PC-9 (cell line): ENCODE measurements at regions not wholly inside any gene's neighbourhood (a gene's known extent, or its start where the extent isn't known, plus 50 kb on each side); places are given as distances from the start of the nearest gene placed in this dataset.
"Not testable (repeated sequence)": the region's sequence is repeated elsewhere in the genome, so short reads cannot be mapped to it uniquely, and the experiment has no call there.

Experiments used
- BruUV-seq: library from RNA; stranded (reverse); fragments of 400-500 nt; replicated peaks from 2 replicates; lab custom pipeline; 2021; lab: Mats Ljungman, UMichigan
- CTCF ChIA-PET: fragments of 300-600 bp; sonication (Branson Sonifier 250); formaldehyde crosslinking; loops from one replicate; lab custom pipeline; 2022; ENCODE audit warnings: antibody characterized with exemption; lab: Charles Lee
- POLR2A ChIA-PET: fragments of 300-600 bp; sonication (Branson Sonifier 250); formaldehyde crosslinking; loops from one replicate; lab custom pipeline; 2022; ENCODE audit warnings: antibody characterized with exemption; ENCODE audit not compliant: unreplicated experiment; lab: Charles Lee
- DNase-seq, 2 experiments: peaks; one replicate each; pipeline versions ENCODE4 v3.0.0 to v3.0.0-alpha.2; 2015 to 2022; ENCODE audit warnings: mixed read lengths in 1 of 2
- H2AFZ ChIP-seq: fragments of 200-600 bp; sonication (generic); 2 replicates; pipeline ENCODE4 v1.8.1; 2017; ENCODE audit warnings: antibody characterized with exemption
- H3F3A ChIP-seq: fragments of 200-600 bp; sonication (generic); 2 replicates; pipeline ENCODE4 v1.8.1; 2017; ENCODE audit warnings: antibody characterized with exemption, mild to moderate bottlenecking, low read depth; ENCODE audit not compliant: insufficient read depth
- H3K27ac ChIP-seq: fragments of 200-600 bp; sonication (generic); 2 replicates; pipeline ENCODE4 v1.6.1; 2016; ENCODE audit warnings: mixed run types
- H3K27me3 ChIP-seq: fragments of 200-600 bp; sonication (generic); 2 replicates; pipeline ENCODE4 v1.6.1; 2016; ENCODE audit warnings: low read depth, mixed run types; ENCODE audit not compliant: insufficient read depth
- H3K36me3 ChIP-seq: fragments of 200-600 bp; sonication (generic); 2 replicates; pipeline ENCODE4 v1.6.1; 2016; ENCODE audit warnings: low read depth, mixed run types
- H3K4me1 ChIP-seq: fragments of 200-600 bp; sonication (generic); replicated peaks from 2 replicates; pipeline ENCODE4 v1.6.1; 2016; ENCODE audit warnings: mixed run types; ENCODE audit not compliant: insufficient read depth
- H3K4me2 ChIP-seq: fragments of 200-600 bp; sonication (generic); 2 replicates; pipeline ENCODE4 v1.6.1; 2017; ENCODE audit warnings: mixed run types
- H3K4me3 ChIP-seq: fragments of 200-600 bp; sonication (generic); 2 replicates; pipeline ENCODE4 v1.6.1; 2016; ENCODE audit warnings: mixed run types
- H3K79me2 ChIP-seq: fragments of 200-600 bp; sonication (generic); 2 replicates; pipeline ENCODE4 v1.6.1; 2017; ENCODE audit warnings: low read depth, mixed run types
- H3K9me2 ChIP-seq: fragments of 200-600 bp; sonication (generic); 2 replicates; pipeline ENCODE4 v1.8.1; 2017; ENCODE audit warnings: mild to moderate bottlenecking; ENCODE audit not compliant: insufficient read depth
- H3K9me3 ChIP-seq: fragments of 200-600 bp; sonication (generic); 2 replicates; pipeline ENCODE4 v1.8.1; 2016; ENCODE audit warnings: low read depth; ENCODE audit not compliant: insufficient read depth
- H4K20me1 ChIP-seq: fragments of 200-600 bp; sonication (generic); 2 replicates; pipeline ENCODE4 v1.8.1; 2017; ENCODE audit not compliant: insufficient read depth
- CTCF ChIP-seq: fragments of 200-600 bp; sonication (generic); conservative IDR thresholded peaks from 2 replicates; pipeline ENCODE4 v1.6.1; 2017; ENCODE audit warnings: mixed run types, antibody characterized with exemption, mild to moderate bottlenecking, moderate library complexity
- EZH2 ChIP-seq: fragments of 200-600 bp; sonication (generic); IDR thresholded peaks from 2 replicates; pipeline ENCODE4 v1.8.0; 2017; ENCODE audit warnings: antibody characterized with exemption, low read depth
- intact Hi-C: fragments of 100-400 bp; cut with micrococcal nuclease; formaldehyde crosslinking; loops from one replicate; pipeline ENCODE4 v1.10.0; 2022; ENCODE audit not compliant: unreplicated experiment

GRCh38 chr5:88058625-88059024, 210.0 kb downstream of the TMEM161B start:
- POLR2A ChIA-PET: no interaction called here
- TF ChIP-seq EZH2 (no peak), CTCF (no peak)
- DNase-seq: no peak

DNA sequence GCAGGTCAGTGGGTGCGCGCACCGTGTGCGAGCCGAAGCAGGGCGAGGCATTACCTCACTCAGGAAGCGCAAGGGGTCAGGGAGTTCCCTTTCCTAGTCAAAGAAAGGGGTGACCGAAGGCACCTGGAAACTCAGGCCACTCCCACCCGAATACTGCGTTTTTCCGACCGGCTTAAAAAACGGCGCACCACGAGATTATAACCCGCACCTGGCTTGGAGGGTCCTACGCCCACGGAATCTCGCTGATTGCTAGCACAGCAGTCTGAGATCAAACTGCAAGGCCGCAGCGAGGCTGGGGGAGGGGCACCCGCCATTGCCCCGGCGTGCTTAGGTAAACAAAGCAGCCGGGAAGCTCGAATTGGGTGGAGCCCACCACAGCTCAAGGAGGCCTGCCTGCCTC, 216.2 kb downstream of the TMEM161B start:
- H4K20me1 ChIP-seq, H3K27ac ChIP-seq, H3K9me2 ChIP-seq, BruUV-seq, H3F3A ChIP-seq, H3K9me3 ChIP-seq, H2AFZ ChIP-seq, H3K79me2 ChIP-seq, POLR2A ChIA-PET, H3K27me3 ChIP-seq, H3K36me3 ChIP-seq, CTCF ChIA-PET: not testable (repeated sequence)
- intact Hi-C loops: loop anchor here (1.0 kb wide), 1 partner anchor 89 kb away; no protein-coding TSS in a partner anchor
- DNase-seq: peak in 1 of 2 experiments; percentile 53
- peak overlapping the region; percentile 49; the same call in 1 of the 2 replicates for H3K4me3 ChIP-seq
- H3K4me1 ChIP-seq: peaks cover 14% of the 10 kb centered on the region; the same call in 1 of the 2 replicates
- peak overlapping the region; percentile 51; the same call in 1 of the 2 replicates for H3K4me2 ChIP-seq

More at GRCh38 chr5:88058625-88059024, 210.0 kb downstream of the TMEM161B start:
- Histone ChIP-seq H3K9me2 (no peaks in the 10 kb centered on the region), H3K4me2 (no peak overlapping the region), H3K27ac (no peak overlapping the region), H3K4me1 (no peaks in the 10 kb centered on the region), H3K9me3 (no peaks in the 10 kb centered on the region), H3K36me3 (no peaks in the 10 kb centered on the region), H3F3A (no peaks in the 10 kb centered on the region), H3K79me2 (no peaks in the 10 kb centered on the region), H3K4me3 (no peak overlapping the region), H4K20me1 (no peaks in the 10 kb centered on the region), H2AFZ (no peak overlapping the region), H3K27me3 (no peaks in the 10 kb centered on the region)
- intact Hi-C loops: no loop called here
- CTCF ChIA-PET: no interaction called here
- BruUV-seq: no TSS peak

DNA sequence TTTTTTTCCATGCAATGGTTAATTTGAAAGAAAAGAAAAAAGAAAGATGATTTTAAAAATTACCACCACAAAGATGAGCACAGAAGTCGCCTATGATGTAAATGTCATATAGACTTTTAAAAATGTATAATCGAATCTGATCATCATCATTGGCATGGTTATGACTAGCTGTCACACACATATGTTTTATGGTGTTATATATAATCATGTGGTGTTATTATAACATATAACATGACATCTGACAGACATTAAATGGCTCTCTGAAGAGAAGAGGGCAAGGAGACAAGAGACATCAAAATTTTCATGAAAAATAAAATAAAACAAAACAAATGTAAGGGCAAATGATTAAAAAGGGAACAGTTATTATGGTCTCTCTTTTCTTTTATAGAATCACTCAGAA, 217.5 kb downstream of the TMEM161B start:
- no peak overlapping the region for H3K27ac ChIP-seq
- H3K4me2 ChIP-seq: peak overlapping the region; percentile 67; the same call in 1 of the 2 replicates
- no peak overlapping the region for H3K4me3 ChIP-seq
- BruUV-seq: no TSS peak
- H2AFZ ChIP-seq: no peak overlapping the region
- no peaks in the 10 kb centered on the region for H3F3A ChIP-seq
- H3K27me3 ChIP-seq: no peaks in the 10 kb centered on the region
- H3K79me2 ChIP-seq: no peaks in the 10 kb centered on the region
- H3K9me3 ChIP-seq: no peaks in the 10 kb centered on the region
- intact Hi-C loops: no loop called here
- H3K4me1 ChIP-seq: peaks cover 14% of the 10 kb centered on the region; the same call in 1 of the 2 replicates
- H3K36me3 ChIP-seq: no peaks in the 10 kb centered on the region
- no peak for DNase-seq
- TF ChIP-seq CTCF: no peak
- TF ChIP-seq EZH2: no peak
- no peaks in the 10 kb centered on the region for H3K9me2 ChIP-seq
- ChIA-PET POLR2A (no interaction called here), CTCF (no interaction called here)
- H4K20me1 ChIP-seq: no peaks in the 10 kb centered on the region

DNA sequence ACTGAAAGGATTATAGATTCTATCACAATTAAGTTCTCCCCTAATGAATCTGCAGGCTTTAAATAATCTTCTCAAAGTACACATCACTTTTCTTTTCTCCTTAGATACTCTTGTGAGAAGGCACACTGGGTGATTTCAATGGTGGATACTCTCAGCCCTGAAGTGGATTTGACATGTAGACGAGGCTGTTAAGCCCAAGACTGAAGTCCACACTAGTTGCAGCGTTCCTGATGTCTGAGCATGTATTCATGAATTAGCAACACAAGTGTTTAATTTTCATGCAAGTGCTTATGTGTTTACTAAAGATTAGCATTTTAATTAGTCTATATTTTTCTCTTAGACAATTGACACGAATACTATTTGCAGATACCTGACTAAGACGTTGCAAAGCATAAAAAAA, 218.9 kb downstream of the TMEM161B start:
- Histone ChIP-seq H3K9me3 (no peaks in the 10 kb centered on the region), H3K79me2 (no peaks in the 10 kb centered on the region), H3K9me2 (no peaks in the 10 kb centered on the region), H3K4me3 (no peak overlapping the region), H3K36me3 (no peaks in the 10 kb centered on the region), H3K4me1 (peaks cover 14% of the 10 kb centered on the region; the same call in 1 of the 2 replicates), H3K27ac (no peak overlapping the region), H3F3A (no peaks in the 10 kb centered on the region), H3K4me2 (no peak overlapping the region), H3K27me3 (no peaks in the 10 kb centered on the region), H2AFZ (no peak overlapping the region), H4K20me1 (no peaks in the 10 kb centered on the region)
- intact Hi-C loops: no loop called here
- POLR2A ChIA-PET: no interaction called here
- no peak for TF ChIP-seq EZH2
- TF ChIP-seq CTCF: no peak
- CTCF ChIA-PET: no interaction called here
- no peak for DNase-seq
- BruUV-seq: no TSS peak
